GM21447 (cell line): ENCODE measurements at regions not wholly inside any gene's neighbourhood (a gene's known extent, or its start where the extent isn't known, plus 50 kb on each side); places are given as distances from the start of the nearest gene placed in this dataset.
"Not testable (repeated sequence)": the region's sequence is repeated elsewhere in the genome, so short reads cannot be mapped to it uniquely, and the experiment has no call there.

ENCODE experiments used
- ATAC-seq: cut with Tn5 transposase; IDR thresholded peaks from one replicate; pipeline ENCODE4 v1.9.1; 2021; ENCODE audit not compliant: unreplicated experiment

- no peak for ATAC-seq
Measured at GRCh38 chr11:130668751-130669150, 220.3 kb downstream of the ADAMTS15 start.

- ATAC-seq: no peak
Measured at GRCh38 chr11:130670200-130670599, 221.8 kb downstream of the ADAMTS15 start.

- ATAC-seq: no peak
Measured at GRCh38 chr11:130671801-130672700, 223.6 kb downstream of the ADAMTS15 start.

- no peak for ATAC-seq
Measured at GRCh38 chr11:130672911-130673310, 224.5 kb downstream of the ADAMTS15 start.

GRCh38 chr11:130673698-130674097 is 225.3 kb downstream of the ADAMTS15 start:
- no peak for ATAC-seq

GRCh38 chr11:130674686-130675308 is 226.4 kb downstream of the ADAMTS15 start:
- ATAC-seq: no peak

GRCh38 chr11:130675371-130675821 is 227.0 kb downstream of the ADAMTS15 start:
- no peak for ATAC-seq

- ATAC-seq: no peak
Measured at GRCh38 chr11:130675917-130676316, 227.5 kb downstream of the ADAMTS15 start.

- ATAC-seq: no peak
Measured at GRCh38 chr11:130677486-130678153, 229.2 kb downstream of the ADAMTS15 start.

- no peak for ATAC-seq
Measured at GRCh38 chr11:130679247-130679646, 230.8 kb downstream of the ADAMTS15 start.

- not testable (repeated sequence) for ATAC-seq
Measured at GRCh38 chr11:130682471-130682870, 233.8 kb downstream of the SNX19 start.

- ATAC-seq: no peak
Measured at GRCh38 chr11:130689222-130689908, 226.9 kb downstream of the SNX19 start.

GRCh38 chr11:130691581-130691980 is 224.7 kb downstream of the SNX19 start:
- ATAC-seq: no peak

- no peak for ATAC-seq
Measured at GRCh38 chr11:130692220-130692619, 224.1 kb downstream of the SNX19 start.

- ATAC-seq: no peak
Measured at GRCh38 chr11:130693543-130693942, 222.7 kb downstream of the SNX19 start.

GRCh38 chr11:130694488-130695045 is 221.7 kb downstream of the SNX19 start:
- no peak for ATAC-seq

- ATAC-seq: no peak
Measured at GRCh38 chr11:130698174-130698573, 218.1 kb downstream of the SNX19 start.

- ATAC-seq: no peak
Measured at GRCh38 chr11:130699561-130699960, 216.7 kb downstream of the SNX19 start.

GRCh38 chr11:130700092-130700491 is 216.2 kb downstream of the SNX19 start:
- no peak for ATAC-seq

GRCh38 chr11:130703489-130704190 is 212.6 kb downstream of the SNX19 start:
- ATAC-seq: no peak
